CD14-positive monocyte (primary cell): ENCODE measurements at regions not wholly inside any gene's neighbourhood (a gene's known extent, or its start where the extent isn't known, plus 50 kb on each side); places are given as distances from the start of the nearest gene placed in this dataset.

Experiments used
- DNase-seq, 3 donors: peaks; one replicate each; pipeline ENCODE4 v3.0.0-alpha.2; 2011 to 2022
- H2AFZ ChIP-seq: 2 replicates; pipeline ENCODE4 v1.6.0; 2012; ENCODE audit warnings: mild to moderate bottlenecking, low read depth, low read length, inconsistent platforms; ENCODE audit not compliant: insufficient read depth, poor library complexity, severe bottlenecking
- H3K27ac ChIP-seq, 2 donors: 1 replicate in 1 of 2; 2 replicates in 1 of 2; pipeline ENCODE4 v1.5.1; 2012 to 2013; ENCODE audit warnings: low read length in 2 of 2, control low read depth in 1 of 2, inconsistent platforms in 1 of 2, low read depth in 1 of 2, mild to moderate bottlenecking in 1 of 2
- H3K27me3 ChIP-seq, 2 donors: one replicate each; pipeline versions ENCODE4 v1.6.0 to v1.6.1; 2011 to 2013; ENCODE audit warnings: low read length in 2 of 2; ENCODE audit not compliant: control insufficient read depth in 2 of 2, insufficient read depth in 2 of 2
- H3K36me3 ChIP-seq, 2 donors: replicated peaks in 1 of 2; 1 replicate in 1 of 2; 2 replicates in 1 of 2; pipeline versions ENCODE4 v1.5.1 to v1.6.1; 2012 to 2013; ENCODE audit warnings: low read length in 2 of 2, control low read depth in 1 of 2, inconsistent platforms in 1 of 2, mild to moderate bottlenecking in 1 of 2; ENCODE audit not compliant: insufficient read depth in 2 of 2, control insufficient read depth in 1 of 2
- H3K4me1 ChIP-seq, 2 donors: 1 replicate in 1 of 2; 2 replicates in 1 of 2; pipeline versions ENCODE4 v1.5.1 to v1.6.1; 2012 to 2013; ENCODE audit warnings: low read length in 2 of 2, control low read depth in 1 of 2, inconsistent platforms in 1 of 2, mild to moderate bottlenecking in 1 of 2, moderate library complexity in 1 of 2; ENCODE audit not compliant: insufficient read depth in 2 of 2, control insufficient read depth in 1 of 2
- H3K4me2 ChIP-seq: replicated peaks from 2 replicates; pipeline ENCODE3; 2012; ENCODE audit warnings: low read length, moderate library complexity, mild to moderate bottlenecking; ENCODE audit not compliant: poor library complexity, severe bottlenecking; ENCODE audit errors: extremely low read depth
- H3K4me3 ChIP-seq, 3 experiments: fragments of 200-600 bp in 1 of 3; sonication (generic) in 1 of 3; replicated peaks in 1 of 3; 1 replicate in 2 of 3; 2 replicates in 1 of 3; pipeline ENCODE4 v1.5.1; 2011 to 2013; ENCODE audit warnings: low read length in 3 of 3, mild to moderate bottlenecking in 3 of 3, control low read depth in 2 of 3, low read depth in 2 of 3, inconsistent platforms in 1 of 3, moderate library complexity in 1 of 3
- H3K79me2 ChIP-seq: 2 replicates; pipeline ENCODE4 v1.6.0; 2012; ENCODE audit warnings: mild to moderate bottlenecking, control low read depth, inconsistent platforms, low read length, moderate library complexity; ENCODE audit not compliant: insufficient read depth
- H3K9ac ChIP-seq: 2 replicates; pipeline ENCODE4 v1.6.0; 2017; ENCODE audit warnings: low read length, mild to moderate bottlenecking; ENCODE audit not compliant: insufficient read depth, poor library complexity, severe bottlenecking
- H3K9me3 ChIP-seq, 2 donors: replicated peaks in 1 of 2; 1 replicate in 1 of 2; 2 replicates in 1 of 2; pipeline versions ENCODE4 v1.5.1 to v1.6.1; 2012 to 2013; ENCODE audit warnings: low read length in 2 of 2, control low read depth in 1 of 2; ENCODE audit not compliant: control insufficient read depth in 1 of 2, insufficient read depth in 1 of 2
- H4K20me1 ChIP-seq: 2 replicates; pipeline ENCODE4 v1.6.0; 2012; ENCODE audit warnings: mild to moderate bottlenecking, low read length, control low read depth, moderate library complexity; ENCODE audit not compliant: insufficient read depth
- H3K27ac Mint-ChIP-seq, 7 donors: one replicate each; pipeline ENCODE4 v1.8.0; 2020; ENCODE audit warnings: mild to moderate bottlenecking in 7 of 7, mixed read lengths in 7 of 7, moderate library complexity in 6 of 7, inconsistent platforms in 2 of 7
- H3K27me3 Mint-ChIP-seq, 3 donors: one replicate each; pipeline ENCODE4 v1.8.0; 2021 to 2022; ENCODE audit warnings: low read depth in 3 of 3, mild to moderate bottlenecking in 3 of 3, mixed read lengths in 3 of 3, moderate library complexity in 3 of 3, inconsistent platforms in 1 of 3
- H3K36me3 Mint-ChIP-seq, 2 donors: one replicate each; pipeline ENCODE4 v1.8.0; 2020; ENCODE audit warnings: mixed read lengths in 2 of 2, inconsistent platforms in 1 of 2, mild to moderate bottlenecking in 1 of 2
- H3K4me1 Mint-ChIP-seq: one replicate; pipeline ENCODE4 v1.8.0; 2020; ENCODE audit warnings: mild to moderate bottlenecking, mixed read lengths
- H3K4me3 Mint-ChIP-seq, 2 donors: one replicate each; pipeline ENCODE4 v1.8.0; 2020; ENCODE audit warnings: mild to moderate bottlenecking in 2 of 2, mixed read lengths in 2 of 2, moderate library complexity in 1 of 2
- H3K9me3 Mint-ChIP-seq, 7 donors: one replicate each; pipeline ENCODE4 v1.8.0; 2020 to 2022; ENCODE audit warnings: mixed read lengths in 7 of 7, mild to moderate bottlenecking in 6 of 7, moderate library complexity in 6 of 7, inconsistent platforms in 2 of 7
- WGBS: methylation state at CpG from one replicate; pipeline ENCODE4 v1.1.5; 2013; ENCODE audit warnings: missing lambda C conversion rate; ENCODE audit not compliant: insufficient coverage; 5-methylcytosine and 5-hydroxymethylcytosine counted together
- intact Hi-C, 2 donors: fragments of 100-400 bp; cut with micrococcal nuclease; formaldehyde crosslinking; loops; one replicate each; pipeline versions ENCODE4 v1.15.0 to v1.15.1; 2023
- TF ChIP-seq, protein P1 (sequence below): fragments of 200-600 bp; IDR thresholded peaks from one replicate; pipeline ENCODE4 v1.8.0; 2022; ENCODE audit warnings: antibody characterized with exemption, mild to moderate bottlenecking

GRCh38 chr15:29345549-29346525, 76.2 kb upstream of the NSMCE3 start:
- Histone ChIP-seq H3K9ac (no peak overlapping the region), H3K4me1 (no peaks in the 10 kb centered on the region), H3K9me3 (no peaks in the 10 kb centered on the region), H4K20me1 (no peaks in the 10 kb centered on the region), H3K27me3 (no peaks in the 10 kb centered on the region), H2AFZ (no peak overlapping the region), H3K36me3 (no peaks in the 10 kb centered on the region), H3K4me2 (no peak overlapping the region), H3K27ac (no peak overlapping the region), H3K4me3 (no peak overlapping the region), H3K79me2 (no peaks in the 10 kb centered on the region)
- Mint-ChIP-seq H3K27ac (no peak overlapping the region), H3K4me1 (no peaks in the 10 kb centered on the region), H3K4me3 (no peak overlapping the region), H3K9me3 (peaks cover 0 to 1% (median 0%) of the 10 kb centered on the region in 7 donors), H3K27me3 (peaks cover 2 to 7% (median 6%) of the 10 kb centered on the region in 3 donors), H3K36me3 (no peaks in the 10 kb centered on the region)
- DNase-seq: no peak
- WGBS: 86% methylated on average over 18 of the region's 20 CpGs
- intact Hi-C loops: no loop called here
- TF ChIP-seq, protein P1, sequence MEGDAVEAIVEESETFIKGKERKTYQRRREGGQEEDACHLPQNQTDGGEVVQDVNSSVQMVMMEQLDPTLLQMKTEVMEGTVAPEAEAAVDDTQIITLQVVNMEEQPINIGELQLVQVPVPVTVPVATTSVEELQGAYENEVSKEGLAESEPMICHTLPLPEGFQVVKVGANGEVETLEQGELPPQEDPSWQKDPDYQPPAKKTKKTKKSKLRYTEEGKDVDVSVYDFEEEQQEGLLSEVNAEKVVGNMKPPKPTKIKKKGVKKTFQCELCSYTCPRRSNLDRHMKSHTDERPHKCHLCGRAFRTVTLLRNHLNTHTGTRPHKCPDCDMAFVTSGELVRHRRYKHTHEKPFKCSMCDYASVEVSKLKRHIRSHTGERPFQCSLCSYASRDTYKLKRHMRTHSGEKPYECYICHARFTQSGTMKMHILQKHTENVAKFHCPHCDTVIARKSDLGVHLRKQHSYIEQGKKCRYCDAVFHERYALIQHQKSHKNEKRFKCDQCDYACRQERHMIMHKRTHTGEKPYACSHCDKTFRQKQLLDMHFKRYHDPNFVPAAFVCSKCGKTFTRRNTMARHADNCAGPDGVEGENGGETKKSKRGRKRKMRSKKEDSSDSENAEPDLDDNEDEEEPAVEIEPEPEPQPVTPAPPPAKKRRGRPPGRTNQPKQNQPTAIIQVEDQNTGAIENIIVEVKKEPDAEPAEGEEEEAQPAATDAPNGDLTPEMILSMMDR: no peak

GRCh38 chr15:29344474-29344873, 74.9 kb upstream of the NSMCE3 start:
- WGBS: 100% methylated on average over 3 of the region's 3 CpGs
- Histone ChIP-seq H3K4me1 (no peaks in the 10 kb centered on the region), H3K27me3 (no peaks in the 10 kb centered on the region), H3K79me2 (no peaks in the 10 kb centered on the region), H3K9ac (no peak overlapping the region), H4K20me1 (no peaks in the 10 kb centered on the region), H3K4me2 (no peak overlapping the region), H3K4me3 (no peak overlapping the region), H3K9me3 (no peaks in the 10 kb centered on the region), H2AFZ (no peak overlapping the region), H3K27ac (no peak overlapping the region), H3K36me3 (no peaks in the 10 kb centered on the region)
- H3K4me1 Mint-ChIP-seq: no peaks in the 10 kb centered on the region
- no peak for DNase-seq
- no peak overlapping the region for H3K4me3 Mint-ChIP-seq
- H3K9me3 Mint-ChIP-seq: peaks cover 0 to 1% (median 0%) of the 10 kb centered on the region in 7 donors
- intact Hi-C loops: no loop called here
- peaks cover 2 to 7% (median 6%) of the 10 kb centered on the region in 3 donors for H3K27me3 Mint-ChIP-seq
- no peaks in the 10 kb centered on the region for H3K36me3 Mint-ChIP-seq
- peak overlapping the region in 1 of 7 donors; percentile 6 for H3K27ac Mint-ChIP-seq
- TF ChIP-seq, protein P1: no peak
